GM19099 (cell line): ENCODE measurements at regions not wholly inside any gene's neighbourhood (a gene's known extent, or its start where the extent isn't known, plus 50 kb on each side); places are given as distances from the start of the nearest gene placed in this dataset.

Experiments
- POLR2A ChIP-seq: IDR thresholded peaks from 3 replicates; pipeline ENCODE4 v1.6.1; 2011; ENCODE audit warnings: low read depth; ENCODE audit not compliant: insufficient read length; ENCODE audit errors: extremely low read depth

DNA sequence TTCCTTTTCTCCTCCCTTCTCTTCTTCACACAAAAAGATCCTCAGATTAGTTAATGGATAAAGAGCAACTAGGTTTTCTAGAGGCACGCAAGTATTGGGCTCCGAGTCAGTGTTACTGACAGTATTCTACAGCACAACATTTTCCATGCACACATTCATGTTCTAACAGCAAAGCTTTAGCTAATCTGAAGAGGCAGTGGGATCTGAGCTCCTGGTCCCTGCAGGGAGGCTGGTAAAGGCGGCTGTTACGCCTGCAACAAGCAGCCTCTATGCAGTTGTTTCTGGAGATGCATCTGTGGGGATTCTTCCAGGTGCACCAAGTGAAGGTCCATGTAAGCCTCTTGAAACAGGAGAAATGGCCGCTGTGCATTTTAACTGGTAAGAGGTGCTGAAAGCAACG is 143.8 kb downstream of the EFNB2 start:
- no peak for TF ChIP-seq POLR2A

DNA sequence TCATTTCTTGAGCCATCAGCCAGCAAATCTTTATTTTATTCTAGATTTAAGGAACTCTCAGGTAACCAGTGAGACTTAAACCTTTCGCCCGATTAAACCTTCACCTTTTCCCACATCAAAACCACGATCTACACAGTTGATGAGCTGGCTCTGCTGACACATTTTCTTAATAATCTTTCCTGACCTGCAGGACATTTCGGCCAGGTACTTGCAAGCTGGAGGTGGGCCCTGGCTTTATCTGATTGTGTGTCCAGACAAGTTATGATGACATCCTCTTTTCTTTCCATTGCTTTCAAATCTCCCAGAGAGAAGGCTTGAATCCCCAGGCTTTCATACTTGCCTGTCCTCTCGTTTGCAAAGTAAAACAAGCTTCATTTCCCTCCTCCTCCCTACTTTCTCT is 144.2 kb downstream of the EFNB2 start:
- TF ChIP-seq POLR2A: no peak

DNA sequence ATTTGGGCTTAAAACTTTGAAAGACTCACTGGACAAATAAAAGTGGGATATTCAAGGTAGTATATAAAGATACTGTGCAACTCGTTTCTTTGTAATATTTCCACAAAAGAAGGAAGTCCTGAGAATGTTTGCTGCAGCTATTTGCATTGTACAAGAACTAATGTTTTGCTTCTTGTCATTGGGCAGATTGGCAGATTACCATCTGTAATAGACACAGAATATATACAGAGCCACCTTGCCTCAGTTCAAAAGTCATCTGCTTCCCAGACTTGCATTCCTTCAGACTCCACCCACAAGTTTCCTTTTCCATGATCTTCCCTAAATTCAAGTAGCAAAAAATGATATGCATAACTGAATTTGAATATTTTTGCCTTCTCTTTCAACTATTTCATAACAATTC is 145.1 kb downstream of the EFNB2 start:
- no peak for TF ChIP-seq POLR2A

DNA sequence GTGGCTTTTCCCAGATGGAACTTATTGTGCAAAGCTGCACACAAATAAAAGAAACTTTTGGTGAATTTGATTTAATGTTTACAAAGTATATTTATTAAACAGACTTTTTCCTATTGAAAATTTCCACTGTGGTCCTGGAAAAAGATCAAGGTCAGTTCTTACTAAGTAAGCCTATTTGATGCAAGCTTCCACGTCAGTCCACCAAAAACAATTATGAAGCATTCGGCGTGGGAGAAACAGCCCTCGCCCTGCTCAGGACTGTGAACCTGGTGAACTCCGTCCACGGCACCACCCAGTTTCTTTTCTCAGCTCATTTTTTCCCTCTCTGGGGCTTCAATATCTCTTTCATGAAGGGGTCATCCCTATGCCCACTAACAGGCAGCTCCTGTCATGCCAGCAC is 149.8 kb downstream of the EFNB2 start:
- TF ChIP-seq POLR2A: no peak

DNA sequence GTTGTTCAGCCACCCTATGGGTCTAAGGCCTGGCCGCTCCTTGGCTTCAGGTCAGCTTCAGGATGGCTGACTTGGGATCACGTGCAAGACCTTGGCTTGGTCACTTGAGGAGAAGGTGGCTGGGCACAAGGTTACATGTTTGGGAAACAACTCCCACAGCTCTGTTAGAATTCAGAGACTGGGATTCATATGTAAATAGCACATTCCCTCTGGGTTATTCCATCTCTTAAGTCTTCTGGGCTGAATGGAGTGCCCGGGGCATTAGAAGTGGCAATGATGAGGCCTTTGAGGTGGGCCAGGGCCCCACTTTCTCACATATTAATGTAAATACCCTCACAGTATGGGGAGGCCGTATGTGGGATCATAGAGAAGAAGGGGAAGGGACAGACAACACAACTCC is 150.9 kb downstream of the EFNB2 start:
- TF ChIP-seq POLR2A: no peak

DNA sequence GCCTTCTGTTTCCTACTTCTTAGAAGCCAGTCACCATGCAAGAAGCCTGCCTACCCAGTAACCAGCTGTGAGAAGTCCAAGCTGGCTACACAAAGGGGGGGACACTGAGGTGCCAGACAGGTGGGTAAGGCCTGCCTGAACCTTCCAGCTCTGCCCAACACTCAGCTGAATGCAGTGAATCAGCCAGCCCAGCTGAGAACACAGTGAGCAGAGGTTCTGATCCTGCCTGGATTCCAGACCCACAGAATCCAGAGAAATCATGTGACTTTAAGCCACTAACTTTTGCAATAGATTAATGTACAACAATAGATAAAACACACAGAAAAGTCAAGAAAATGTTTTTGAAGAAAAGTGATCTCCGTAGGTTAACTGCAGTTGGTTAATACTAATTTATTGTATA is 151.7 kb downstream of the EFNB2 start:
- TF ChIP-seq POLR2A: no peak

DNA sequence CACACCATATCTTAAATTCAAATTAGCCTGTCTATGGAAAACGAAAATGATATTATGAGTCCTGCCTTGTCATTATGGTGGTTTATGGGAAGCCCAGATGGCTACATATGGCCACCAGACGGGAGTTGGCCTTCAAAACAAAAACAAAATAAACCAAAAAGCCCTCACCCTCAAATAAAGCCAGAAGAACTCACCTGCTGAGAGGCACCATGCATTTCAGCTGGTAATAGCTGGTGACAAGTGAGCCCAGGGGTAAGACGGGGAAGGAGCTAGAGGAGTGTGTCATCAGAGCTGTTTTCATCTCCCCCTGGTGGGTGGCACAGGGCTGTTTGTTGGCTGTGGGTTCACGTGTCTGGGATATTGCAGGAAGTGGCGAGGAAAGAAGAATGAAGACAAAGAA is 152.9 kb downstream of the EFNB2 start:
- TF ChIP-seq POLR2A: no peak

DNA sequence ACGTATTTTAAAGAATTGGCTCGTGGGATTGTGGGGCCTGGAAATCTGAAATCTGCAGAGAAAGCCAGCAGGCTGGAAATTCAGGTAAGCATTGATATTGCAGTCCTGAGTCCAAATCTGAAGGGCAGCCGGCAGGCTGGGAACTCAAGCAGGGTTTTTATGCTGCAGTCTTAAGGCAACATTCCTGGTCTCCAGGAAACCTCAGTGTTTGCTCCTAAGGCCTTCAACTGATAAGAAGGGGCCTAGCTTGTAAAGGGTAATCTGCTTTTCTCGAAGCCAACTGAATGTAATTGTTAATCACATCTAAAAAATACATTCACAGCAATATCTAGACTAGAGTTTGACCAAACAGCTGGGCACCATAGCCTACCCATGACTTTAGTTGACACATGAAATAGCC is 154.4 kb downstream of the EFNB2 start:
- TF ChIP-seq POLR2A: no peak

DNA sequence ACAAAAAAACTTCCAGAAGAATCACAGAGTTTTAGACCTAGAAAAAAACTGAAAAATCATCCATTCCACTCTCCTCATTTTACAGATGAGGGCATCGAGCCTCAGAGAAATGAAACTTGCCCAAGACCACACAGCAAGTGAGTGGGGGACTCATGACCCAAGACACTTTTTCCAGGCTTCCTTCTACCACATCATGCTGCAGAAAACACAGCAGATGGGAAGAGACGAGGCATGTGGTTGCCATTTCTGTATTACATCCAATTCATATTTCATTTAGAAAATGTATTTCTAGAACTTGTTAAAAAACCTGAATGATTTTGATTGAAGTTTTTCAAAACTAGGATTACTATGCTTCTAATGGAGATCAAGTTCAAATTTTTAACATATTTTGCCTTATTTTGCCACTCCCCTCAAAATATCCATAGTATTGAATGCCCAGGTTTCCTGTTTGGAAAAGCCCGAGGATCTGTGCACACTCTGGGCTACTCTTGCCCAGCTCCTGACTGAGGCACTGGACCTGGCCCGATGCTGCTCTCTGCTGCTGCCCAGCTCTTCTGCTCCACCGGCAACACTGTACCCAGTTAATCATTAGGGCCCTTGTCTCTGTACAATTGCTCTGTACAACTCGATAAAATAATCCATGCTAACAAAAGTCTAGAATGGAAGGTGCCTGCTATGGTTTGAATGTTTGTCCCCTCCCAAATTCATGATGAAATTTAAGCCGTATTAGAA is 157.4 kb downstream of the EFNB2 start:
- TF ChIP-seq POLR2A: no peak

DNA sequence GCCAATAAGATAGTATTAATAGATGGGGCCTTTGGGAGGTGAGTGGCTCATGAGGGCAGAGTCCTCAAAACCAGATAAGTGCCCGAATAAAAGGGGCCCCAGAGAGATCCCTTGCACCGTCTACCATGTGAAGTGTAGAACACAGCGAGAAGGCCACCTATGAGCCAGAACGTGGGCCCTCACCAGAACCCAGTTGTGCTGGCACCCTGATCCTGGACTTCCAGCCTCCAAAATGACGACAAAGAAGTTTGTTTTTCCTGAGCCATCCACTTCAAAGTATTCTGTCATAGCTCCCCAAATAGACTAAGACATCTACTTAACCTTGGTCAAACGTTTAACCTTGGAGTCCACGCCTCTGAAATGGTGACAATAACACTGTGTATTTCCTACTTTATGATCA is 158.1 kb downstream of the EFNB2 start:
- TF ChIP-seq POLR2A: no peak

DNA sequence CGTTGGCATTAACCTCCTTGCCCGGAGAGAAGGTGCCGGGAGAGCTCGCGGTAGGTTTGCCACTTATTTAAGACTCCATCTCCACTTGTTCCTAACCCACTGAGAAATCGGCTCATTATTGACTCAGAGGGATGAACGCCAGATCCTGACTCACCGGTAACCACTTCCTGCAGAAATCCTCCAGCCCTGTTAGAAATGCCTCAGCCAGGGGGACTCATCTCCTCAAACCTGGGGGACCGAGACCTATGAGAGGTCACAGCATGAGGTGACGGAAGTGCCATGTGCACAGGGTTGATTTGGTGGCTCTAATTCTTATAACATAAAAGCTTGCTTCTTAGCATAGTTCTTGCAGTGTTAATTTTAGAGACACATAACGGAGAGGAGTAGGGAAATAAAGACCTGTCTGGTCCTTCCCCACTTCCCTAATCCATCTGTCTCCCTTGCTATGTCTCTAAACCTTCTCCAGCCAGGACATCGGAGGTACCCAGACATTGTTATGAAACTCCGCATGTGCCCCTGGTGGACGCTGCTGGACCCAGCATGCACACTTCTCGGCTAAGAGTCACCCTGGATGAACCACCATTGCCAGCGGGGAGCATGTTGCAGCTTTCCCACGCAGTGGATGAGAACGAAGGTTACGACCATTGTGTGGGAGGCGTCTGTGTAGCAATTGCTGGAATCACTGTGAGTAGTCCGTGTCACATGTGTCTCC is 158.9 kb downstream of the EFNB2 start:
- no peak for TF ChIP-seq POLR2A

DNA sequence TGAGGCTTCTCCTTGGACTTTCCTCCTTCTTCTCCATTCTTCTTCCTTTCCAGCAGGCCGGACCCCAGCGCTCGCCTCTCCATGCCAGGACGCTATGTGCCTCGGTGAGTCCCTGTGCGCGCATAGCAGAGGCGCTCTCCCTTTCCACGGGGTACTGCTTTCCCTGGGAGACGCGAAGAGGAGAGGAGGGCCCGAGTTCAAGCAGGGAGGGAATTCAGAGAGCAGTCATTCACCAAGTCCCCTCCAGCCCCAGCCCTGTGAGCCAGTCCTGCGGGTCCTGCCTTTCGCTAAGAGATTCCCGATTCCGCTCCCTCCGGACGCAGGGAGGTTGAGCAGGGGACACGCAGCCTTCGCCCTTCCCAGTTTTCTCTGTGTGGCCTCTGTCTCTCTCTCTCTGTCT is 160.4 kb downstream of the EFNB2 start:
- TF ChIP-seq POLR2A: no peak

DNA sequence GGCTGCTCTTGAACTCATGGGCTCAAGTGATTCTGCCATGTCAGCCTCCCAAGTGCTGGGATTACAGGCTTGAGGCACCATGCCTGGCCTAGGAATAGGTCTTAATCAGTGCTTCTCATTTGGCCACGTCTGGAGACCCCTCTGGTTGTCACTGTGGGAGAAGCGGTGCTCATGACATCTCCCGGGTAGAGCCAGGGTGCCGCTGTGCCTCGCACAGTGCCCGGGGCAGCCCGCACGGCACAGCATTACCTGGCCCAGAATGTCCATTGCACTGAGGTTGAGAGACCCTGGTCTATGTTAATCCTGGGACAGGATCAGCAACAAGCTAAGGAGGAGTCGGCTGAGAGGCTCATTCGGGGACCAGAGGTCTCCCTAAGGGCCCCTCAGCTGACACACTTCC is 160.8 kb downstream of the EFNB2 start:
- no peak for TF ChIP-seq POLR2A

DNA sequence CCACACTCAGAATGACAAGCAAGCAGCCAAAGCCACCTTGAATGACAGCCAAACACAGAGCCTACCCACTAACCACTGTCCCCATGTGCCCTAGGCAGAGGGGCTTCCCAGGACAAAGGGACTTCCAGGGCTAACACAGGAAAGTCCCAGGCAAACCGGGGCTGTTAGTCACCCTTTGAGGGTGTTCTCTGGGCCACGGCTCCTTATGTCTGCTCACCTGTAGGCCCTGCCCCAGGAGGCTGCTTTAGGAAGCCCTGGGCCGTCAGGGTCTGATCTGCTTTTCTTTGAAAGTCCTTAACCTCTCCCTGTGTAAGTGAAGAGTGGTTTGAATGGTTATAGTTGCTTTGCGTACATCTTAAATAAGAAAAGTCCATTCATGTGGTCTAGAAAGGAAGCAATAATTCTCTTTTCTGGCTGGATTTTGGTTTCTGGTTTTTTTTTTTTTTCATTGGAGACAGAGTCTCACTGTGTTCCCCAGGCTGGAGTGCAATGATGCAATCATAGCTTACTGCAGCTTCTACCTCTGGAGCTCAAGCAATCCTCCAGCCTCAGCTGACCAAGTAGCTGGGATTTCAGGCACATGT is 161.4 kb downstream of the EFNB2 start:
- no peak for TF ChIP-seq POLR2A

DNA sequence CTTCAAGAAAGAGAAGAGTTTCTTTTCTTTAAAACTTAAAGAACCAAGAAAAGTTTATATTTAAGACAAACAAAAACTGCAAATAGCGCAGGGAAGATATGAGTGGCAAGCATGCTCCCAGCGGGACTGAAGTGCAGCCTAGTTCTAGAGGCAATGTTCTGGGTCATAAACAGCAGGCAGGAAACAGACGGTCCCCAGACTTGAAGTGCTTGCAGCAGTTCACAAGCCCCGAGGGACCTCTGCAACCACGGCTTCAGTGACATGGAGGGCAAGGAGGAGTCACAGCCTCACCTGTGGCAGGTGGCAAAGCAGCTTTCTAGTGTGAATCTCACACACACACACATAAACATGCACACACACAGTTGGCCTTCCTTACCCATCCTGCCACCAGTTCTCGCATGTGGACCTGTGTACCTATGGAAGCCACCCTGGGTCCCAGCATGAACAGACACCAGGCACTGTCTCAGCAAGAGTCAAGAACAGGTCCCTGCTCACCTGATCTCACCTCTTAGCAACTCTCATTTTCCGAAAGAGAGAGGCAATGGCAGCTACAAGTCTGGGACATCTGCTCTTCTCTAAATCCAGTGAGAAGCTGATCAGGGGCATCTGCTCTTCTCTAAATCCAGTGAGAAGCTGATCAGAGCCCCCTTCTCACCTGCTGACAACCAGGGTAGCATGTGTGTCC is 162.0 kb downstream of the EFNB2 start:
- no peak for TF ChIP-seq POLR2A
